GM13976 (cell line): ENCODE measurements at regions not wholly inside any gene's neighbourhood (a gene's known extent, or its start where the extent isn't known, plus 50 kb on each side); places are given as distances from the start of the nearest gene placed in this dataset.
A peak's percentile ranks its signal among the peaks of the same experiment; 100 is the strongest.

Source experiments
- DNase-seq: peaks from one replicate; pipeline ENCODE4 v3.0.0; 2012; ENCODE audit warnings: low spot score
- CTCF ChIP-seq: IDR thresholded peaks from 2 replicates; pipeline ENCODE4 v1.5.1; 2012; ENCODE audit warnings: borderline replicate concordance, mild to moderate bottlenecking; ENCODE audit not compliant: insufficient read depth; ENCODE audit errors: extremely low read depth, missing control alignments, control extremely low read depth
- in situ Hi-C: fragments of 300-500 bp; cut with MboI; formaldehyde crosslinking; loops from one replicate; pipeline ENCODE4 v1.12.0; 2022; ENCODE audit warnings: low sequenced_read_pairs, mixed read lengths, inconsistent platforms; ENCODE audit not compliant: unreplicated experiment

DNA sequence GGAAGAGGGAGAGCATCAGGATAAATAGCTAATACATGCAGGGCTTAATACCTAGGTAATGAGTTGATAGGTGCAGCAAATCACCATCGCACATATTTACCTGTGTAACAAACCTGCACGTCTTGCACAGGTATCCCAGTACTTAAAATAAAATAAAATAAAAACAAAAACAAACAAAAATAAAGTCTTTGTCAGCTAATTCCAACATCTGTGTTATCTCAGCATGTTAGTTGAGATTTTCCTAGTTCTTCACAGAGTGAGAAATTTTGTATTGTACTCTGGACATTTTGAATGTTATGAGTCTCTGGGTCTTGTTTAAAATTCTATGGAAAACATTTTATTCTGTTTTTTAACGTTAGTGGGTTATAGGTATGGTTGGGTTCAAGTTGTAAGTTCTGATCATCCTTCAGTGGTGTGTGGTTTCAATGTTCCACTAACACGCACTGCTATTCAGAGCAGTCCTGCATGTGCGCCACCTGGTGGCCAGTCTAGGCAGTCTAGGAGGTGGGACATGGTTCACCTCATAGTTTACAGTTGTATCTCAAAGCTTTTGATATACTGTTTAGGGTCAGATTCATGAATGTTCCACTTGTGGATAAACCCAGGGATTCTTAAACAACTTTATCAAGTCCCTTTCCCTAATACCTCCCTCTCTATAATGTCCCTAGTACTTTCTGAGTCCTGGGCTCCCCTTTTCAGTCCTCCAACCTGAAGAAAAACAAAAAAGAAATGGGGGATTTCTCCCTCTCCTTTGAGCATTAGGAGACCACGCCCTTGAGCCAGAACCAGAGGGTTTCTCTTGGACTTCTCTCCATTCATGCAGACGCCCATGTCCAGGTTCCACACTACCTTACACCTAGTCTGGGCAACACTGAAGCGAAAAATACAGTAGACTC, 213.4 kb upstream of the GATA6 start:
- in situ Hi-C loops, result loop anchor here (25.0 kb wide), 1 partner anchor 444 kb away; no protein-coding TSS in a partner anchor
- peak; percentile 90 for TF ChIP-seq CTCF
- DNase-seq, result peak; percentile 70

GRCh38 chr18:21958263-21958662, 211.1 kb upstream of the GATA6 start:
- TF ChIP-seq CTCF, result no peak
- in situ Hi-C loops, result loop anchor here (25.0 kb wide), 1 partner anchor 446 kb away; no protein-coding TSS in a partner anchor
- no peak for DNase-seq

GRCh38 chr18:21958707-21959450, 210.5 kb upstream of the GATA6 start:
- DNase-seq, result no peak
- in situ Hi-C loops, result loop anchor here (25.0 kb wide), 1 partner anchor 447 kb away; no protein-coding TSS in a partner anchor

GRCh38 chr18:21960189-21960588, 209.2 kb upstream of the GATA6 start:
- no peak for TF ChIP-seq CTCF
- no peak for DNase-seq
- in situ Hi-C loops, result loop anchor here (25.0 kb wide), 1 partner anchor 448 kb away; no protein-coding TSS in a partner anchor

More at GRCh38 chr18:21958707-21959450, 210.5 kb upstream of the GATA6 start:
- no peak for TF ChIP-seq CTCF

- no peak for TF ChIP-seq CTCF
- DNase-seq, result no peak
- in situ Hi-C loops, result loop anchor here (25.0 kb wide), 1 partner anchor 451 kb away; no protein-coding TSS in a partner anchor
Measured at GRCh38 chr18:21963336-21963735, 206.1 kb upstream of the GATA6 start.

- in situ Hi-C loops, result loop anchor here (25.0 kb wide), 1 partner anchor 456 kb away; no protein-coding TSS in a partner anchor
- no peak for DNase-seq
- no peak for TF ChIP-seq CTCF
Measured at GRCh38 chr18:21968338-21968737, 201.1 kb upstream of the GATA6 start.
